Activated T-helper 1 cell treated with anti-CD3 and anti-CD28 coated beads, Interleukin-12 subunit alpha, Interleukin-12 subunit beta, Interleukin-2, Interleukin-4 antibody, amounts not matched to agents 30 ng/mL and 10 ng/mL and 1 ng/mL, durations not matched to agents 14 hours and 24 hours and 36 hours (primary cell): ENCODE measurements at regions not wholly inside any gene's neighbourhood (a gene's known extent, or its start where the extent isn't known, plus 50 kb on each side); places are given as distances from the start of the nearest gene placed in this dataset.
A peak's percentile ranks its signal among the peaks of the same experiment; 100 is the strongest.
"Not testable (repeated sequence)": the region's sequence is repeated elsewhere in the genome, so short reads cannot be mapped to it uniquely, and the experiment has no call there.

Experiments used
- DNase-seq: peaks from one replicate; pipeline ENCODE4 v3.0.0; 2021; ENCODE audit warnings: low spot score
- H3K27ac Mint-ChIP-seq: one replicate; pipeline ENCODE4 v1.8.0; 2021; ENCODE audit warnings: mild to moderate bottlenecking, mixed read lengths
- H3K27me3 Mint-ChIP-seq: one replicate; pipeline ENCODE4 v1.8.0; 2022; ENCODE audit warnings: mild to moderate bottlenecking, moderate library complexity, mixed read lengths; ENCODE audit not compliant: insufficient read depth
- H3K36me3 Mint-ChIP-seq: one replicate; pipeline ENCODE4 v1.8.0; 2021; ENCODE audit warnings: low read depth, mixed read lengths
- H3K4me1 Mint-ChIP-seq: one replicate; pipeline ENCODE4 v1.8.0; 2021; ENCODE audit warnings: low read depth, mixed read lengths
- H3K4me3 Mint-ChIP-seq: one replicate; pipeline ENCODE4 v1.8.0; 2021; ENCODE audit warnings: mild to moderate bottlenecking, moderate library complexity, mixed read lengths
- H3K9me3 Mint-ChIP-seq: one replicate; pipeline ENCODE4 v1.8.0; 2021; ENCODE audit warnings: mixed read lengths
- intact Hi-C: fragments of 100-400 bp; cut with micrococcal nuclease; formaldehyde crosslinking; loops from one replicate; pipeline ENCODE4 v1.15.1; 2024

GRCh38 chr4:3877868-3878267, 111.7 kb downstream of the ADRA2C start:
- no peak for DNase-seq
- intact Hi-C loops, result no loop called here
- H3K36me3 Mint-ChIP-seq, result no peaks in the 10 kb centered on the region
- H3K9me3 Mint-ChIP-seq, result no peaks in the 10 kb centered on the region
- H3K4me3 Mint-ChIP-seq, result no peak overlapping the region
- H3K27ac Mint-ChIP-seq, result no peak overlapping the region
- H3K4me1 Mint-ChIP-seq, result peaks cover 5% of the 10 kb centered on the region
- H3K27me3 Mint-ChIP-seq, result peaks cover 41% of the 10 kb centered on the region

GRCh38 chr4:3878678-3879077, 112.5 kb downstream of the ADRA2C start:
- peaks cover 5% of the 10 kb centered on the region for H3K4me1 Mint-ChIP-seq
- H3K4me3 Mint-ChIP-seq, result no peak overlapping the region
- H3K27me3 Mint-ChIP-seq, result peaks cover 34% of the 10 kb centered on the region
- H3K36me3 Mint-ChIP-seq, result no peaks in the 10 kb centered on the region
- no peak for DNase-seq
- H3K9me3 Mint-ChIP-seq, result no peaks in the 10 kb centered on the region
- intact Hi-C loops, result no loop called here
- no peak overlapping the region for H3K27ac Mint-ChIP-seq

- no peak overlapping the region for H3K4me3 Mint-ChIP-seq
- DNase-seq, result no peak
- H3K27me3 Mint-ChIP-seq, result peaks cover 34% of the 10 kb centered on the region
- H3K36me3 Mint-ChIP-seq, result no peaks in the 10 kb centered on the region
- H3K4me1 Mint-ChIP-seq, result peaks cover 5% of the 10 kb centered on the region
- H3K9me3 Mint-ChIP-seq, result no peaks in the 10 kb centered on the region
- intact Hi-C loops, result loop anchor here (1.0 kb wide), 1 partner anchor 534 kb away; no protein-coding TSS in a partner anchor
- no peak overlapping the region for H3K27ac Mint-ChIP-seq
Measured at GRCh38 chr4:3879681-3880614, 113.8 kb downstream of the ADRA2C start.

GRCh38 chr4:3880615-3881120, 114.5 kb downstream of the ADRA2C start:
- Mint-ChIP-seq H3K4me1 (peaks cover 5% of the 10 kb centered on the region), H3K27me3 (peaks cover 37% of the 10 kb centered on the region), H3K4me3 (no peak overlapping the region), H3K27ac (no peak overlapping the region), H3K36me3 (no peaks in the 10 kb centered on the region), H3K9me3 (no peaks in the 10 kb centered on the region)
- DNase-seq, result peak; percentile 40
- intact Hi-C loops, result loop anchor here (1.0 kb wide), 1 partner anchor 534 kb away; no protein-coding TSS in a partner anchor

- peaks cover 34% of the 10 kb centered on the region for H3K27me3 Mint-ChIP-seq
- not testable (repeated sequence) for H3K4me3 Mint-ChIP-seq, DNase-seq
Measured at GRCh38 chr4:3882316-3882885, 116.2 kb downstream of the ADRA2C start.

GRCh38 chr4:3884261-3884660, 118.1 kb downstream of the ADRA2C start:
- H3K27ac Mint-ChIP-seq, H3K4me1 Mint-ChIP-seq, H3K36me3 Mint-ChIP-seq, H3K9me3 Mint-ChIP-seq, intact Hi-C loops, H3K4me3 Mint-ChIP-seq, DNase-seq: not testable (repeated sequence)
- H3K27me3 Mint-ChIP-seq, result peaks cover 17% of the 10 kb centered on the region

More at GRCh38 chr4:3882316-3882885, 116.2 kb downstream of the ADRA2C start:
- H3K9me3 Mint-ChIP-seq, intact Hi-C loops, H3K27ac Mint-ChIP-seq, H3K4me1 Mint-ChIP-seq, H3K36me3 Mint-ChIP-seq: not testable (repeated sequence)

- H3K4me1 Mint-ChIP-seq, H3K9me3 Mint-ChIP-seq, H3K27me3 Mint-ChIP-seq, intact Hi-C loops, H3K36me3 Mint-ChIP-seq, H3K27ac Mint-ChIP-seq, H3K4me3 Mint-ChIP-seq: not testable (repeated sequence)
- DNase-seq, result peak; percentile 20
Measured at GRCh38 chr4:3893590-3893989, 127.4 kb downstream of the ADRA2C start.

GRCh38 chr4:3894086-3894959, 128.1 kb downstream of the ADRA2C start:
- not testable (repeated sequence) for H3K27ac Mint-ChIP-seq, H3K36me3 Mint-ChIP-seq, DNase-seq

GRCh38 chr4:3896441-3896840, 130.3 kb downstream of the ADRA2C start:
- no peak overlapping the region for H3K4me3 Mint-ChIP-seq

More at GRCh38 chr4:3894086-3894959, 128.1 kb downstream of the ADRA2C start:
- H3K27me3 Mint-ChIP-seq, H3K4me1 Mint-ChIP-seq, intact Hi-C loops, H3K9me3 Mint-ChIP-seq, H3K4me3 Mint-ChIP-seq: not testable (repeated sequence)

GRCh38 chr4:3896871-3897578, 130.8 kb downstream of the ADRA2C start:
- DNase-seq, H3K36me3 Mint-ChIP-seq, H3K27me3 Mint-ChIP-seq, H3K4me1 Mint-ChIP-seq, H3K27ac Mint-ChIP-seq, intact Hi-C loops, H3K4me3 Mint-ChIP-seq, H3K9me3 Mint-ChIP-seq: not testable (repeated sequence)

More at GRCh38 chr4:3896441-3896840, 130.3 kb downstream of the ADRA2C start:
- H3K27ac Mint-ChIP-seq, result no peak overlapping the region
- intact Hi-C loops, result no loop called here
- H3K36me3 Mint-ChIP-seq, result no peaks in the 10 kb centered on the region
- H3K4me1 Mint-ChIP-seq, result no peaks in the 10 kb centered on the region
- no peaks in the 10 kb centered on the region for H3K9me3 Mint-ChIP-seq
- no peak for DNase-seq
- peaks cover 1% of the 10 kb centered on the region for H3K27me3 Mint-ChIP-seq

- Mint-ChIP-seq H3K27ac (no peak overlapping the region), H3K36me3 (no peaks in the 10 kb centered on the region), H3K27me3 (peaks cover 1% of the 10 kb centered on the region), H3K9me3 (no peaks in the 10 kb centered on the region), H3K4me3 (no peak overlapping the region), H3K4me1 (no peaks in the 10 kb centered on the region)
- no peak for DNase-seq
- intact Hi-C loops, result no loop called here
Measured at GRCh38 chr4:3898098-3898497, 131.9 kb downstream of the ADRA2C start.

GRCh38 chr4:3898928-3899327, 132.7 kb downstream of the ADRA2C start:
- H3K36me3 Mint-ChIP-seq, DNase-seq, H3K9me3 Mint-ChIP-seq, H3K27me3 Mint-ChIP-seq, H3K4me1 Mint-ChIP-seq, H3K4me3 Mint-ChIP-seq, H3K27ac Mint-ChIP-seq, intact Hi-C loops: not testable (repeated sequence)
